Neural progenitor cell (in vitro differentiated cells): ENCODE measurements at regions not wholly inside any gene's neighbourhood (a gene's known extent, or its start where the extent isn't known, plus 50 kb on each side); places are given as distances from the start of the nearest gene placed in this dataset.

Experiments used
- EZH2 ChIP-seq: fragments of 200-600 bp; sonication (generic); IDR thresholded peaks from 2 replicates; pipeline ENCODE4 v1.6.1; 2017; ENCODE audit warnings: antibody characterized with exemption, mild to moderate bottlenecking, moderate library complexity
- TF ChIP-seq, protein P1 (sequence below): fragments of 200-600 bp; sonication (generic); IDR thresholded peaks from 2 replicates; pipeline ENCODE4 v1.5.1; 2017; ENCODE audit warnings: antibody characterized with exemption, mild to moderate bottlenecking

GRCh38 chr14:51807356-51807755 is 53.1 kb upstream of the GNG2 start:
- TF ChIP-seq, protein P1, sequence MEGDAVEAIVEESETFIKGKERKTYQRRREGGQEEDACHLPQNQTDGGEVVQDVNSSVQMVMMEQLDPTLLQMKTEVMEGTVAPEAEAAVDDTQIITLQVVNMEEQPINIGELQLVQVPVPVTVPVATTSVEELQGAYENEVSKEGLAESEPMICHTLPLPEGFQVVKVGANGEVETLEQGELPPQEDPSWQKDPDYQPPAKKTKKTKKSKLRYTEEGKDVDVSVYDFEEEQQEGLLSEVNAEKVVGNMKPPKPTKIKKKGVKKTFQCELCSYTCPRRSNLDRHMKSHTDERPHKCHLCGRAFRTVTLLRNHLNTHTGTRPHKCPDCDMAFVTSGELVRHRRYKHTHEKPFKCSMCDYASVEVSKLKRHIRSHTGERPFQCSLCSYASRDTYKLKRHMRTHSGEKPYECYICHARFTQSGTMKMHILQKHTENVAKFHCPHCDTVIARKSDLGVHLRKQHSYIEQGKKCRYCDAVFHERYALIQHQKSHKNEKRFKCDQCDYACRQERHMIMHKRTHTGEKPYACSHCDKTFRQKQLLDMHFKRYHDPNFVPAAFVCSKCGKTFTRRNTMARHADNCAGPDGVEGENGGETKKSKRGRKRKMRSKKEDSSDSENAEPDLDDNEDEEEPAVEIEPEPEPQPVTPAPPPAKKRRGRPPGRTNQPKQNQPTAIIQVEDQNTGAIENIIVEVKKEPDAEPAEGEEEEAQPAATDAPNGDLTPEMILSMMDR = no peak
- no peak for TF ChIP-seq EZH2
